SK-N-SH (cell line): ENCODE measurements at regions not wholly inside any gene's neighbourhood (a gene's known extent, or its start where the extent isn't known, plus 50 kb on each side); places are given as distances from the start of the nearest gene placed in this dataset.

ENCODE experiments used
- CTCF ChIP-seq: fragments of 200-600 bp; sonication (generic); IDR thresholded peaks from 2 replicates; pipeline ENCODE4 v1.6.1; 2017; ENCODE audit warnings: antibody characterized with exemption, mild to moderate bottlenecking, moderate library complexity
- EP300 ChIP-seq, 2 experiments: IDR thresholded peaks; 2 replicates each; pipeline versions ENCODE4 v1.4.0 to v1.6.1; 2012; ENCODE audit warnings: borderline replicate concordance in 1 of 2, low read depth in 1 of 2, low read length in 1 of 2
- FOXJ3 ChIP-seq: sonication (generic); formaldehyde crosslinking; IDR thresholded peaks from 2 replicates; pipeline ENCODE4 v1.5.1; 2020; ENCODE audit warnings: mild to moderate bottlenecking, missing genetic modification reagents
- FOXM1 ChIP-seq: IDR thresholded peaks from 2 replicates; pipeline ENCODE4 v1.4.0; 2012; ENCODE audit warnings: low read depth, mild to moderate bottlenecking
- GABPA ChIP-seq: IDR thresholded peaks from 2 replicates; pipeline ENCODE4 v1.4.0; 2012; ENCODE audit warnings: low read depth, mild to moderate bottlenecking
- JUND ChIP-seq: IDR thresholded peaks from 2 replicates; pipeline ENCODE4 v1.4.0; 2012
- MXI1 ChIP-seq: IDR thresholded peaks from 2 replicates; pipeline ENCODE4 v1.6.1; 2012; ENCODE audit warnings: mild to moderate bottlenecking, low read depth, low read length, improper control_type of control experiment
- PBX3 ChIP-seq: IDR thresholded peaks from 2 replicates; pipeline ENCODE4; 2012
- POLR2AphosphoS5 ChIP-seq: IDR thresholded peaks from 2 replicates; pipeline ENCODE4 v1.6.1; 2012; ENCODE audit warnings: low read depth, low read length
- REST ChIP-seq: IDR thresholded peaks from 2 replicates; pipeline ENCODE4 v1.6.1; 2012; ENCODE audit warnings: mild to moderate bottlenecking, low read depth, low read length, moderate library complexity
- SIN3A ChIP-seq: IDR thresholded peaks from 2 replicates; pipeline ENCODE4 v1.6.1; 2012; ENCODE audit warnings: low read depth, mild to moderate bottlenecking, low read length, moderate library complexity, borderline replicate concordance
- SMC3 ChIP-seq: IDR thresholded peaks from 2 replicates; pipeline ENCODE4 v1.6.1; 2012; ENCODE audit warnings: low read depth, low read length, improper control_type of control experiment
- TAF1 ChIP-seq: IDR thresholded peaks from 2 replicates; pipeline ENCODE4 v1.6.1; 2012; ENCODE audit warnings: low read depth, mild to moderate bottlenecking, low read length, moderate library complexity, borderline replicate concordance
- TCF12 ChIP-seq: IDR thresholded peaks from 2 replicates; pipeline ENCODE4 v1.4.0; 2012
- TEAD4 ChIP-seq: IDR thresholded peaks from 2 replicates; pipeline ENCODE4 v1.4.0; 2012; ENCODE audit warnings: mild to moderate bottlenecking, borderline replicate concordance; ENCODE audit not compliant: insufficient read depth
- USF1 ChIP-seq: IDR thresholded peaks from 2 replicates; pipeline ENCODE4 v1.4.0; 2012; ENCODE audit warnings: low read depth, borderline replicate concordance
- USF2 ChIP-seq: fragments of 150-350 bp; IDR thresholded peaks from 2 replicates; pipeline ENCODE4 v1.6.1; 2017; ENCODE audit warnings: antibody characterized with exemption, low read length, low read depth, borderline replicate concordance
- YY1 ChIP-seq: IDR thresholded peaks from 2 replicates; pipeline ENCODE4 v1.4.0; 2012; ENCODE audit warnings: low read depth, mild to moderate bottlenecking

- TF ChIP-seq USF1: no peak
- no peak for TF ChIP-seq TEAD4
- TF ChIP-seq YY1: no peak
- no peak for TF ChIP-seq GABPA
- no peak for TF ChIP-seq TAF1
- peak in 1 of 2 experiments; percentile 97; a peak in 2 of 4 replicates for TF ChIP-seq EP300 (IDR thresholded peaks at IDR 0.05; ENCODE audit: borderline replicate concordance in 1 of 2, low read depth in 1 of 2, low read length in 1 of 2)
- peak; percentile 46 for TF ChIP-seq TCF12
- peak; percentile 97 for TF ChIP-seq MXI1
- TF ChIP-seq FOXJ3 (CRISPR knock-in tag): peak; percentile 94
- TF ChIP-seq USF2: peak; percentile 16; the same call in 1 of the 2 replicates
- TF ChIP-seq FOXM1: no peak
- no peak for TF ChIP-seq SIN3A
- no peak for TF ChIP-seq SMC3
- TF ChIP-seq PBX3: no peak
- no peak for TF ChIP-seq POLR2AphosphoS5
- no peak for TF ChIP-seq CTCF
- TF ChIP-seq REST: no peak
- no peak for TF ChIP-seq JUND
Measured at GRCh38 chr5:172541099-172541772, 86.9 kb upstream of the SH3PXD2B start (continued).
